Fibroblast of lung (primary cell): ENCODE measurements at regions not wholly inside any gene's neighbourhood (a gene's known extent, or its start where the extent isn't known, plus 50 kb on each side); places are given as distances from the start of the nearest gene placed in this dataset.

Experiments used
- CTCF ChIP-seq, 2 donors: IDR thresholded peaks in 1 of 2; conservative IDR thresholded peaks in 1 of 2; 1 replicate in 1 of 2; 2 replicates in 1 of 2; pipeline ENCODE4 v1.5.1; 2011 to 2012; ENCODE audit warnings: low read length in 2 of 2, control low read depth in 1 of 2, inconsistent platforms in 1 of 2, low read depth in 1 of 2, mild to moderate bottlenecking in 1 of 2
- EZH2 ChIP-seq: IDR thresholded peaks from 2 replicates; pipeline ENCODE4 v1.5.1; 2012; ENCODE audit warnings: low read length, control low read depth, mild to moderate bottlenecking; ENCODE audit errors: missing control alignments

GRCh38 chr15:81534124-81534523 is 160.1 kb upstream of the TMC3 start:
- TF ChIP-seq CTCF (conservative IDR thresholded peaks at IDR 0.05 in 1 of 2, IDR thresholded peaks at IDR 0.05 in 1 of 2; ENCODE audit: low read depth in 1 of 2, low read length in 2 of 2), result no peak
- TF ChIP-seq EZH2, result no peak
